HFF-Myc (cell line): ENCODE measurements at regions not wholly inside any gene's neighbourhood (a gene's known extent, or its start where the extent isn't known, plus 50 kb on each side); places are given as distances from the start of the nearest gene placed in this dataset.

Source experiments
- DNase-seq: peaks from one replicate; pipeline ENCODE4 v3.0.0-alpha.2; 2011; ENCODE audit warnings: low read depth; ENCODE audit errors: extremely low read depth
- H3K4me3 ChIP-seq: replicated peaks from 2 replicates; pipeline ENCODE4 v1.5.1; 2011; ENCODE audit warnings: low read depth, mild to moderate bottlenecking, control low read depth, low read length
- TF ChIP-seq, protein P1 (sequence below): IDR thresholded peaks from 2 replicates; pipeline ENCODE4 v1.5.1; 2012; ENCODE audit warnings: mild to moderate bottlenecking, low read depth, low read length, control low read depth; ENCODE audit errors: missing control alignments

DNA sequence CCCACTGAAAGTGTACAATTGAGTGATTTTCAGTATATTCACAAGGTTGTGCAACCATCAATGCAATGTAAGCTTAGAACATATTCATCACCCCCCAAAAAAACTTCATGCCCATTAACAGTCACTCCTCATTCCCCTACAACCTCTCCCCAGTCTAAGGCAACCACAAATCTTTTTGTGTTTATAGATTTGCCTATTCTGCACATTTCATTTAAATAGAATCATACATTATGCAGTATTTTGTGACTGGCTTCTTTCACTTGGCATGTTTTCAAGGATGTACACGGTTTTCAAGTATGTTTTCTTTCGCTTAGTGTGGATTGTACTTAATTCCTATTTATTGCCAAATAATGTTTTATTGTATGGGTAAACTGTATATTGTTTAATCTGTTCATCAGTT is 95.6 kb upstream of the ADRA1D start:
- TF ChIP-seq, protein P1, sequence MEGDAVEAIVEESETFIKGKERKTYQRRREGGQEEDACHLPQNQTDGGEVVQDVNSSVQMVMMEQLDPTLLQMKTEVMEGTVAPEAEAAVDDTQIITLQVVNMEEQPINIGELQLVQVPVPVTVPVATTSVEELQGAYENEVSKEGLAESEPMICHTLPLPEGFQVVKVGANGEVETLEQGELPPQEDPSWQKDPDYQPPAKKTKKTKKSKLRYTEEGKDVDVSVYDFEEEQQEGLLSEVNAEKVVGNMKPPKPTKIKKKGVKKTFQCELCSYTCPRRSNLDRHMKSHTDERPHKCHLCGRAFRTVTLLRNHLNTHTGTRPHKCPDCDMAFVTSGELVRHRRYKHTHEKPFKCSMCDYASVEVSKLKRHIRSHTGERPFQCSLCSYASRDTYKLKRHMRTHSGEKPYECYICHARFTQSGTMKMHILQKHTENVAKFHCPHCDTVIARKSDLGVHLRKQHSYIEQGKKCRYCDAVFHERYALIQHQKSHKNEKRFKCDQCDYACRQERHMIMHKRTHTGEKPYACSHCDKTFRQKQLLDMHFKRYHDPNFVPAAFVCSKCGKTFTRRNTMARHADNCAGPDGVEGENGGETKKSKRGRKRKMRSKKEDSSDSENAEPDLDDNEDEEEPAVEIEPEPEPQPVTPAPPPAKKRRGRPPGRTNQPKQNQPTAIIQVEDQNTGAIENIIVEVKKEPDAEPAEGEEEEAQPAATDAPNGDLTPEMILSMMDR: no peak
- H3K4me3 ChIP-seq: no peak overlapping the region
- DNase-seq: no peak

DNA sequence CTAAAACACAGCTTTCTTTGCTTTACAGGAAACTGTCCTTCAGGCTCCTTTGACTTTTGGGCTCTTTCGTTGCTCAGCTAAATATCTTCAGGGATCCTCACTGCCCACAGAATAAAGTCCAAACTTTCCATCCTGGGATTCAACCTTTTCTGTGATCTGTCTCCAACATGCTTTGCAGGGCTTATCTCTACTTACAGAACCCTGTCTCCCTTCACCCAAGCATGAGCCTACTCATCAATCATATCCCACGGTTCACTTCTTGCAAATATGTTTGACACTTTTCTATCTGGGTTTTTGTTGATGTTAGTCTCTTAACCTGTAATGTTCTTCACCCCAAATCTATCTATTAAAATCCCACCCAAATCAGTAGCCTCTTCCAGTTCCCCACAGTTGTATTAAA is 93.5 kb upstream of the ADRA1D start:
- H3K4me3 ChIP-seq: no peak overlapping the region
- no peak for DNase-seq
- TF ChIP-seq, protein P1: no peak

DNA sequence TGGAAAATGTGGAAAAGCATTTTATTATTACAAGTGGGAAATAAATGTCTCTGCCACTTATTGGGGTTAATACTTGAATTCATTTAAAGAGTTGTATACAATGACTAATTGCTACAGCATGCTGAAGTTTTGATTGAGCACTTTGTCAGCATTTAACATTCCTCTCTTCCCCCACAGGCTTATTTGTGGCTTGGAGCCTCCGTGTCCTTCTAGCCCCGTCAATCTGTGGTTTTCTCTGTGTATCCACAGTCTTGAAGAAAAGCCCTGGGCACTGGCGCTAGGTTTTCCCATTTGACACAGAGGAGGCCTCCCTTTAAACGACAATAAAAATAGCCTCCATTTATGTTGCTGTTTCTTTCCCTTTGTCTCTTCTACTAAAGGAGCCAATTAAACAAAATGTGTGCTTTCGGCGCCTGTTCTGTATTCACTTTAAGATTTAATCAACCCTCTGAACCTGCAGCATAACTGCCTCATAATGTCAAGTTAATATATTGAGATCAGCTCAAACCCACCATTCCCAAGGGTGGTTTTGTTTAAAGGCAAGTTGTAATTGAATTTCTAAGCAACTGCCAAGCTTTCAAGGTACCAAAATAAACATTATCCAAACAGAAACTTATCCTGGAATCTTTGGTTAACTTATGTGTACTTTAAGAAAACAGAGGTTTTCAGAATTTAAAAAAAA is 92.9 kb upstream of the ADRA1D start:
- DNase-seq: peak; percentile 37
- TF ChIP-seq, protein P1: no peak
- H3K4me3 ChIP-seq: no peak overlapping the region

DNA sequence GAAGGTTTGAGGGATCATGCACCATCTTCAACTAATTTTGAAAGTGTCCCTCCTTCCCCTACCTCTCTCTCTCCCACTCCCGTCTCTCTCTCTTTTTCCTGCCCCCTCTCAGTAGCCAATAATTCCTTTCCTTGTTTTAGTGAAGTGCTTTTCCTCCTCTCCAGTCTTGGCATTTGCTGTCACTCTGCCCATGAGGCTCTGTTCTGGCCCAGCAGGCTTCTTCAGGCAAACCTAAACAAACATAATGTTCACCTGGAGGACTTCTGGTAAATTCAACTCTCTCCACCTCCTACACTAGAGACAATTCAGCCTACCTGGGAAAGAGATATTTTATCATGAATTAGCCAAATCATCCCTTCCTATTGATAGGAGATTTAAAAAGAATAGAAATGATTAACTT is 86.6 kb upstream of the ADRA1D start:
- no peak for DNase-seq
- TF ChIP-seq, protein P1: no peak

DNA sequence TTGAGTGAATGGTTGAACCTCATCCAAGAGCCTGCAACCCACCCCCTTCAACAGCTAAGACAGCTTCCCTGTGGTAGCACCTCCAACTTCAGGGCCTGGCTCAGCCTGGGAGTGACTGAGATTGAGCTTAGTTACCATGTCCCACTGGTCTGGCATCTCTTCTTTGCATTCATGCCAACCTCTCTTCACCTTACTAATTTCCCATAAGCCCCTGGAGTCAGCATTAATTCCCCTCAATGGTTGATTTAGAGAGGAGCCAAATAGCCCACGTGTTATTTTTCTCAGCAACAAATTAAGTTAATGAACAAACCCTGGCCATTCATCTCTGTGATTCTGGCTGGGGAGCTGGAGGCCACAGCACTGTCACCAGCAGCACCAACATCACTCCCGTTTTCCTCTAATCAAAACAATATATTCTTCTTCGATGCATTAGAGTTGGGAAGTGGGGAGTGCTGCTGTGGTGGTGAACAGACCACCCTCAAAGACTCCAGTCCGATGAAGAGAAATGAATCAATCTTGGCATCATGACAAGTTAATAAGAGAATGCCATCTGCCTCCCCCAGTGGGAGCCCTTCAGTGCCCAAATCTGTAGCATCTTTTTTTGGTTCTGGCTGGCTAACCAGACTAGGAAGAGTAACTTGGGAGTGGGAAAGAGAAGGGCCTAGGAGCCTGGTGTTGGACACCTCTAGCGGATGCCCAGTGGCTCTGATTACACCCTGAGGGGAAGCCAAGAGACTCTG is 83.2 kb upstream of the ADRA1D start:
- DNase-seq: no peak
- no peak overlapping the region for H3K4me3 ChIP-seq

More for the DNA sequence above, 86.6 kb upstream of the ADRA1D start:
- no peak overlapping the region for H3K4me3 ChIP-seq

DNA sequence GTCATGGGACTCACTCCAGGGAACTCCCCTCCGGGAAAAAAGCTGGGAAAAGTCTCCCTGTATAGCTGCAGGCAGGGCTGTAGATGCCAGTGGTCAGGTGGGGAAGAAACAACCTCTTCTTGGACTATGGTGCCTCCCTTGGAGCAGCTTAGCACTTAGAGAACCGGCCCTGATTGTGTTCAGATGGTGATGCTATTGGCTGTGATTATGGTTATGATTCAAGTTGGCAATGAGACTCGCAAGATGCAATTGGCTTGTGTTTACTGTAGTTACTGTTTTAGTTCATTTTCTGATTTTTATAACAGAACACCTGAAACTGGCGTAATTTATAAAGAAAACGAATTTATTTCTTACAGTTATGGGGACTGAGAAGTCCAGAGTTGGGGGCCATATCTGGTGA is 80.9 kb upstream of the ADRA1D start:
- no peak overlapping the region for H3K4me3 ChIP-seq
- no peak for DNase-seq
- TF ChIP-seq, protein P1: no peak

More for the DNA sequence above, 83.2 kb upstream of the ADRA1D start:
- TF ChIP-seq, protein P1: no peak
